Stimulated activated CD4-positive, alpha-beta T cell treated with anti-CD3 and anti-CD28 coated beads, TNF-alpha, amount 100 ng/mL, for 4 hours (primary cell): ENCODE measurements at regions not wholly inside any gene's neighbourhood (a gene's known extent, or its start where the extent isn't known, plus 50 kb on each side); places are given as distances from the start of the nearest gene placed in this dataset.
A peak's percentile ranks its signal among the peaks of the same experiment; 100 is the strongest.

Experiments
- DNase-seq, 3 experiments: peaks; one replicate each; pipeline ENCODE4 v3.0.0-alpha.2; 2020; ENCODE audit warnings: low read depth in 3 of 3

DNA sequence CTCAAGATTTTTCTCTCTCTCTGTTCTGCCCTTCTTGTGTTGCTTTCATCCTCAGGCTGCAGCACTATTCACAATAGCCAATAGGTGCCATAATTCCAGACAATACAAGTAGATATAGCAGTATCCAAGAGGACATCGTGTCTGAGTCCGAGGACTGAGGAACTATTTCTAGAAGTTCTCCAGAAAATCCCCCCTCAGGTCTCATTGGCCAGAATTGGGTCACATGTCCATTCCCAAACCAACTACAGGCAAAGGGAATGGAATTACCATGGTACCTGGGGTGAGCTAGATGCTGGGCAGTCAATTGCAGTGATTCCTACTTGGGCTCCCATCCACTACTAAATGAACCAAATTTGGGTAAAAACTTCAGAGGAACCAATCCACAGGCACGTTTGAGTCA is 301.9 kb upstream of the RASGEF1B start:
- no peak for DNase-seq

DNA sequence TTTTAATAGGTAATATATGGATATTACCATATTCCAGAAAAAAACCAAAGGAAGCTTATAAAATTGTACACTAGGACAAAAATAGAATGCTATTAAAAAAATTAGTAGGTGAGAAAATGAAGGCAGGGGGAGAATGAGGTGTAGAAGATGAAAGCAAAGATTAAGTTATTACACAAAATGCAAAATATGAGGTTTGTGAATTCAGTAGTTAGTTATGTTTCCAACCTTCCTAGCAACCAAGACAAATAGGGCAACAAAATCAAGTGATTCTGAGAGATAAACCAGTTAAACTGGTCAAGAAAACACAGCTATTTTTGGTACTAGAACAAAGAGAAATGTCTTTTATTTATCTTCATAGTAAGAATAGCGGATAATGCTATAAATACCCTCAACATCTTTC is 300.0 kb upstream of the RASGEF1B start:
- DNase-seq: no peak

DNA sequence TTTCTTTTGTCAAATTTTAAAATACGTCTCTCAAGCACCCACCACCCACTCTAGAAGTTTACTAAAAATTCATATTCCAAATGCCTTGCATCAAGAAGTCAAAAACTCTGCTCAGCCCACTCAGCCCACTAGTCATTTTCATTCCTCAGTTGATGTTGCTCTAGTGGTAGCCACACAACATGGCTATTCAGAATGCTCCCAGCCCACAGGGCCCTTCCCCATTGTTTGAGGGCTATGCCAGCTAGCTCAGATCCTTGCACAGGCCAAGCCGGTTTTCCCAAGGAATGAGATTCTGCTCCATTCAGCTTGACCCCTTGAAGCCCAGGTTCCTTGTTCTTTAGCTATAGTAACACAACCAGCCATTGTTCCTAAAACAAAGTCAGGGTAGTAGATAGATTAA is 297.5 kb upstream of the RASGEF1B start:
- no peak for DNase-seq

- DNase-seq: no peak
These were observed 287.0 kb upstream of the RASGEF1B start for GRCh38 chr4:81758574-81759264.

- no peak for DNase-seq
These were observed 286.0 kb upstream of the RASGEF1B start for GRCh38 chr4:81757691-81758090.

- DNase-seq: no peak
These were observed 285.3 kb upstream of the RASGEF1B start for GRCh38 chr4:81756973-81757372.

- no peak for DNase-seq
These were observed 284.3 kb upstream of the RASGEF1B start for GRCh38 chr4:81756042-81756441.

- no peak for DNase-seq
These were observed 282.5 kb upstream of the RASGEF1B start for GRCh38 chr4:81754169-81754568.

DNA sequence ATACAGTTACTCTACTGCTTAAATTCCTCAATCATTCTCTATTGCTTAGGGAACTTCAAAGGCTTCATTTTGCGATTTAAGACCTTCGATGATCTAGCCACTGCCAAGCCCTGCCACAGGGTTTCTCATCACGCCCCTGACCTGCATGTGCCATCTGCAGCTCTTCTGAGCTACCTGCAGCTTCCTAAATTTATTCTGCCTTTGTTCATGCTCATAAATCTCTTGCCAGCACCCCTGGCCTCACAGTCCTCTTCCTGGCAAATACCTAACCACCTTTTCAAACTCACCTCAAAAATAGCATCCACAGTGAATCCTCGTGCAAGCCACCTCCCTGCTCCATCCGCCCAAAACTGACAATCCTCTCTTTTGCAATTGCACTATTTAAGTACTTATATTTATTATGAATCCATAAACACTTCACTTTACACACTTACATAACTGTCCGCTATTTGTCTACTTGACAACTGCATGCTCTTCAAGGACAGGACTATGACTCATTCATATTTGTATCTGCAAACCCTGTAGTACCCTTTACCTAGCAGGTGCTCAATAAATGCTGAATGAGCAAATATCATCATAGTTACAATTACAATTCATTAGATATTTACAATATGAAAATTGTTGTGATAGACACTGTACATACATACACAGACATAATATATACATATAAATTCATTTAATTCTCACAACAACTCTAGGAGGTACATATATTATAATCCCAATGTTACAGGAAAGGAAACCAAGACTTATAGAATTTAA is 280.0 kb upstream of the RASGEF1B start:
- no peak for DNase-seq

GRCh38 chr4:81747242-81747930 is 275.7 kb upstream of the RASGEF1B start:
- DNase-seq: no peak

DNA sequence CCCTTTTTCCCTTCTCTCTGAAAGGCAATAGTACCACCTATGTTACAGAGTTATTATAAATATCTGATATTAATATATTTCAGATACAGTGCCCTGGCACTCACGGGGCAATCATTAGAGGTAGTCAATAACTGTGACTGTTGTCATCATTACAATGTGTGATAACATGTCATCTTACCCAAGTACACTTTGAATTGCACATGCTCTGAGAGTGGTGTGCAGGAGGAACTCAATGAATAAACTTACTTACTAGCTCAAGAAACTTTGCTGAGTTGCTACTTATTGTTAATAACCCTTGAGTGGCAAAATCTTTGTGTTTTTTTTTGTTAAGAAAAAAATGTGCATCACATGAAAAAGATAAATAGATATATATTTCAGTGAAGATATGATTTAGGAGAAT is 275.1 kb upstream of the RASGEF1B start:
- DNase-seq: no peak

DNA sequence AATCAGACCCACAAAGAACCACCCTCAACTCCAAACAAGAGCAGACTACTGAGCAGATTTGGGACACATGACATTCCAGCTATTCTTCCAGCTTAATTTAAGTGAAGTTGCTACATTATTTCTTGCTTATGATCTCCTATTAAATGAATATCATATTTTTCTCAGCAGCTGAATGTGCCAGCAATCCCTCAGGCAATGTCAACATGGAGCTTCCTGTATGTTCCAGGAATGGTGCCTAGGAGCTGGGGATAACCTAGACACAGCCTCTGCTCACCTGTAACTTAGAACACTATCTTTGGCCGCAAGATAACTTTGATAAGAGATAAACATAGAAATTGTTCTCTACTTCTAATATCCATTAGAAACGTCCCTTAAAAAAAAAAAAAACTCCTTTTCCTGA is 274.4 kb upstream of the RASGEF1B start:
- no peak for DNase-seq

- no peak for DNase-seq
These were observed 273.3 kb upstream of the RASGEF1B start for GRCh38 chr4:81745050-81745449.

DNA sequence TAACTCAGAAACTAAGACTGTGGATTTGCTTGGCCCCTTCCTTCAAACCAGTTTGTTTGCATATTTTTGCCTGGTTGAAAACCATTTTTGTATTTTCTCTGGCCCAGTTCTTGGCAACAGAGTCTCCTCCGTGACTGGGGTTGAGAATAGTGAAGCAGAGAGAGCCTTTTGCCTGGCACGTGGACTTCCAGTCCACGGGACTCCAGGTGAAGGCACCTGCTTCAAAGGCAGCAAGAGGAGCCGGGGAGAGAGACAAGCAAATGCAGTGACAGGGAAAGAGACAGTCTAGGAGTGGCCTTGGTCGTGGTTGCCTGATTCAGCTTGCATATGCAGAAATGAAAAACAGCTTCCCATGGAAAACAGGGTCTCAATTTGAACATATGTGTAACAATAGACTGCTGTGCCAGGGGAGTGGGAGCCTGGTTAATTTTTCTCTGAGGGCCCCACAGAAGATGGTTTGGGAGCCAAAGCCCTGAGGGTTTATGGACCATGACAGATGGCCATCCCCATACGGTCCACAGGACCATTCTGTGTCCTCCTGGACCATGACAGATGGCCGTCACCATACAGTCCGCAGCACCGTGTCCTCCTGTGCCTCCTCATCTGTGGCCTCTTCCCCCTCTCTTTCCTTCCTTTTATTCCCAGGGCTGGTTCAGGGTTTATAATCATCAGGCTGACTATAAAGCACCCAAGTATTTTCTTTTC is 272.2 kb upstream of the RASGEF1B start:
- no peak for DNase-seq

DNA sequence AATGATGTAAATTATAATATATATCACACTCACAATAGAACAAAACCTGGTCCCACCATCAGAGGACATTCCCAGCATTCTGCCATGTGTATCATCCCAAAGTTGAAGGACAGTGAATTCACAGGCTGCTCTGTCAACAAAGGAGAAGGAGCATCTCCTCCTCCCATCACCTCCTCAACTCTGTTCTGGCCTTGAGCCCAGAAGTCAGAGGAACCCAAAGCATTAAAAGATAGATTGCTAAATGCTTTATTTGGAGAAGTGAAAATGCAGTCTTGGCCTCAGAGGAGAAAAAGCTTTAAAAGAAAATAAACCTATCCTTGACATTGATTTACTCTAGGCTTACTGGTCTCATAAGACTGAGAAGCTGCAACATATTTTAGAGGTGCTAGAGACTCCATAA is 268.8 kb upstream of the RASGEF1B start:
- DNase-seq: no peak

GRCh38 chr4:81738891-81739290 is 267.2 kb upstream of the RASGEF1B start:
- DNase-seq: no peak

- no peak for DNase-seq
These were observed 266.3 kb upstream of the RASGEF1B start for GRCh38 chr4:81737865-81738559.

DNA sequence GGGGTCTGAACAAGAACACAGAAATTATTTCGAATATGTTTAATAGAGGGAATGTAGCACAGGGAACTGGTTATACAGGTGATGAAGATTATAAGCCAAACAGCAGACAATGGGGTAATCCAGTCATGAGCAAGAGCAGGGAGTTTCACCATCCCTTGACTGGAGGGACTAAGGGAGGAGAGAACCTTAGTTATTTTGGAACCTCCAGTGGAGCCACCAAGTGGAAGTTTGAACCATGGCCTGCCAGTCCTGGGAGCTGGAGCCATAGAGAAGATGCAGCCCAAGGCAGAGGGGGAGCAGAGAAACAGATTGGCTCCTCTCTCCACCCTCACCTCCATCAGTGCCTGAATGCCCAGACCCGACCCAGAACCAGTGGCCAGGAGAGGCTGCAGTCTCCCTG is 264.6 kb upstream of the RASGEF1B start:
- DNase-seq: no peak

GRCh38 chr4:81732980-81733379 is 261.3 kb upstream of the RASGEF1B start:
- DNase-seq: no peak

GRCh38 chr4:81724925-81725329 is 253.2 kb upstream of the RASGEF1B start:
- peak; percentile 15 to 45 (median 24) for DNase-seq

GRCh38 chr4:81723927-81724587 is 252.3 kb upstream of the RASGEF1B start:
- DNase-seq: no peak
